Urothelium cell line (cell line): ENCODE measurements at regions not wholly inside any gene's neighbourhood (a gene's known extent, or its start where the extent isn't known, plus 50 kb on each side); places are given as distances from the start of the nearest gene placed in this dataset.

Experiments
- DNase-seq: peaks from one replicate; pipeline ENCODE4 v3.0.0; 2011; ENCODE audit warnings: low spot score, mixed read lengths
- FAIRE-seq: peaks from 2 replicates; lab custom pipeline; 2011; peaks lifted over from hg19 to GRCh38; lab: Jason Lieb, UNC

- FAIRE-seq (no peak), DNase-seq (no peak)
These were observed 684.0 kb upstream of the CELF2 start for GRCh38 chr10:10333622-10334021.

- no peak for DNase-seq
- FAIRE-seq, result no peak
These were observed 679.3 kb upstream of the CELF2 start for GRCh38 chr10:10338339-10338738.

DNA sequence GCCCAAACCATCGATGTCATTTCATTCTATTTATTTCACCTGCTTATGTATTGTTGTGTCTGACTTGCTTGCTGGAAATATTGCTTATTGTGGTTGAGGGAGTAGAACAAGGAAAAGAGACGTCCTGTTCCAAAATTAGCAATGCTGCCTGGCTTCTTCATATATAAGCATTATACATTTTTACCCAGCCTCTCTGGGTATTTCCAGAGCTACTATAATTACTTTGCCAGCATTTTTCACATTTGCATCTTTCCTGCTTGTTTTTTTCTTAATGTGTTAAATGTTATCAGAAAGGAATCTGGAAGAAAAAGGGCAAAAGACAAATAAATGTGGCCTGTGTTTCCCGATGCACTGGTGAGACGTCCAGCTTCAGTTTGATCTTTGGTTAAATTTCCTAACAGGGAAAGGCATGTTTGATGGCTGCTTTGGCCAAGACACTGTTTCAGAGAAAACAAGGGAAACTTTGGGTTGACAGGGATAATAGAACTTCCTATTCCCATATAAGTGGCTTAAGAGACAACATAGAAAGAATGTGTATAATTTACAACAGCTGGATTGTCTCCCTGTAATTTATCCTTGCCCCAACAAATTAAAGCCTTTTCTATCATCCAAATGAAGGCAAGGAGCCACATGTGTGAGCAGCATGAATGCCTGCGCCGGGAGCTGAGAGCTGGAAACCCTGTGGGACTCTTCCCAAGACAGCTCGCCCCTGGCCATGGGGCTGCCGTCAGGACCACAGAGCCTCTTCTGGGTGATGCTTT, 671.1 kb upstream of the CELF2 start:
- FAIRE-seq, result no peak
- no peak for DNase-seq

DNA sequence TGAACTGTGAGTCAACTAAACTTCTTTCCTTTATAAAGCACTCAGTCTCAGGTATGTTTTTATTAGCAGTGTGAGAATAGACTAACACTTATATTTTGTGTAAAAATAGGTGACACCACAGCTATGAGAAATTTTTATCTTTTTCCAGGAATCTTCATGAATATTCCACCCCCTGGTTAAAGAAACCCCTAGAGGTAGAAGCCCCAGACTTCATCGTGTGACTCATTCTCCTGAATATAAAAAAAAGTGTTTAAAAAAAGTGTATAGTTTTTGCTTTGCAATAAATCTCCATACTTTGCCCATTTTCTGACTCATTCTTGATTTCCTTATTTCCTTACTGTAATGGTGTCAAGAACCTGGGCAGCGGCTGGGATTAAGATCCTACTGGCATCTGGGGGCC, 667.6 kb upstream of the CELF2 start:
- DNase-seq, result no peak
- no peak for FAIRE-seq

- FAIRE-seq, result no peak
- DNase-seq, result no peak
These were observed 666.2 kb upstream of the CELF2 start for GRCh38 chr10:10351451-10351850.

DNA sequence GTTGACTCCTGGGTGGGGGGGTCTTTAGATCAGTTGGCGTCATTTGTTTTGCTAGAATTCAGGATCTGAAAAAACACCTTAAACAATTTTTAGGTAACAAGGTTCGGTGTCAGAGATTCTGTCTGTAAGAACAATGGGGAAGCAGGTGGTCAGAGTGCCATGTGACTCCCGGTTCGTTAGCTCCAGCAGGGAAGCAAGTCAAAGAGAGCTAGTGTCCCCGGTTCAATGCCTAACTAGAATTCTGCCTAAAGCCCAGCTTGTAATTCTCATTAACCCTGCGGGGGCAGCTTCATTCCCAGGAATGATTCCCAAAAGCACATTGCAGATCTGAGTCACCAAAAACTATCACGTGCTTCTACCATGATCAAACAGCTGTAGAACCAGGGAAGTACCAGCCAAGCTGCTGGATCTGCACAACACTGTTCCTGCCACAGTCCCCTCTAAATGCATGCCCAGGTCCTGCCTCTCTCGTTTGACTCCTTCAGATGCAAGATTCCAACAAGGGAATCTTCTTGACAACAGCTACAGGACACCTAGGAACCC, 664.3 kb upstream of the CELF2 start:
- FAIRE-seq, result no peak

DNA sequence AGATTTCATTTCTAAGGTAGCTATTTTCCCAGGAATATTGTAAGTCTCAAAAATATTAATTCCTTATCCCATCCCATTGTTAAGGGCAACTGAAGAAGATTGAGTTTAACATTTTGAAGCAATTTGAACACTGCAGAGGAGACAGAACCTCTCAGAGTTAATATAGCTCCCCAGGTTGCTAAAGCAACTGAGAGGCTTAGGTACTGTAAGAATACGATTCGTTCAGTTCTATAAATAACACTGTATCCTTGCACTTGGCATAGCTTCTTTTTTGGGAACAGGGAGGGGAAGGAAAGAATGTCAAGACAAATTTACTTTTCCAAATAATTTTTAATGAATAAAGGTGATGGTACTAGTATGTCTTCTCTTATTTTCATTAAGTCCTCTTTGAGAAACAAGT, 658.4 kb upstream of the CELF2 start:
- DNase-seq (no peak), FAIRE-seq (no peak)

More for the DNA sequence above, 664.3 kb upstream of the CELF2 start:
- DNase-seq, result no peak

DNA sequence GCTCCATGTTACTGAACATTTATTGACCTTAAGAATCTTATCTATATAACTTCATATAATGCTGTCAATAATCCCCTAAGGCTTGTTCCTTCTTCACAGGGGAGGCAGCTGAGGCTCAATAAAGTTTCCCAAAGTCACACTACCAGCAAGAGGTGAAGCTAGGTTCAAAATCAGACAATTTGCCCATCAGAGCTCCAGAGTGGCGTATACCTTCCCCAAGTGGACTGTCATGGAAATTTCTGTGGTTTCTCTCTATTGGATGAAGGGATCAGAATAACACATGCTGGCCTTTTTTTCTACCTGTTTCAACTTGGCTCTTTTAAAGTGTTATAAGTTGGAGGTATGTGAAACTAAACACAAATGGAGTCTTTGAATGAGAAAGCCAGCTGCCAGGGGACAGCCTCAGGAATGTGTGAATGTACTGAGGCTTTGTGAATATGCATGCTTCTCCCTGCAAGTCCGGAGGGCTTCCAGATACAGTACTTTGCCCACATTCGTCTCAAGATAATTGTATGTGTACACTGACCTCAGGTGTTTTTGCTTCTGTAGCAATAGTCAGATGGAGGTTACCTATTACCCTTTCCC, 656.3 kb upstream of the CELF2 start:
- no peak for FAIRE-seq

DNA sequence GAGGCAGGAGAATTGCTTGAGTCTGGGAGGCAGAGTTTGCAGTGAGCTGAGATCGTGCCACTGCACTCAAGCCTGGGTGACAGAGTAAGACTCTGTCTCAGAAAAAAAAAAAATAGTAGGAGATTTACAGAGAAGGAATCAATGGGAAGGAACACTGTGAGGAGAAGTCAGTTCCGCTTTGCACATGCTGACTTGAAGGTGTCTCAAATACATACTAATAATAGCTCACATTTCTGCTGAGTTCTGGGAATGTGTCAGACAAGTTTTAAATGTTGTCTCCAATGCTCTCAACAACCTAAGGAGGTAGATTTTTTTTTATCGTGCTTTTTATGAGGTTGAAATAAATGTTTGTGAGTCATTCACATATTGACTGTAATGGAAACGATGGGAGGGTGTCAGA, 654.9 kb upstream of the CELF2 start:
- no peak for DNase-seq
- no peak for FAIRE-seq

More for the DNA sequence above, 656.3 kb upstream of the CELF2 start:
- no peak for DNase-seq

DNA sequence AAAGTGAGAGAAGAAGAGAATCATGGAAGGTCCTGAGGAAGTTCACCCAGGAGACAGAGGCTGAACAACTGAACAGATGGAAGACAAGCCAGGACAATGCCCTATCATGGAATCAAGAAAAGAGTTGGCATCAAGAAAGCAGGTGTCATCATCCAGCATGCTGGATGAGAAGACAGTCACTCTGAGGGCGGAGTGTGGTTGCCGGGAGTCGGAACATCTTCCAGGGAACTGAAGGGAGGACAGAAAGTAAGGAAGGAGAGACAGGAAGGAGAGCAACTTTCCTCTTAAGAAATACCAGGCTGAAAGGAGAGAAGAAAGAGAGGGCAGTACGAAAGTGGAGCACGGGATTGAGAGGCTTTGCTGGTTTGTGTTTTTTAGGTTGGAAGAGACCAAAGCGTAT, 654.5 kb upstream of the CELF2 start:
- no peak for DNase-seq
- FAIRE-seq, result no peak

DNA sequence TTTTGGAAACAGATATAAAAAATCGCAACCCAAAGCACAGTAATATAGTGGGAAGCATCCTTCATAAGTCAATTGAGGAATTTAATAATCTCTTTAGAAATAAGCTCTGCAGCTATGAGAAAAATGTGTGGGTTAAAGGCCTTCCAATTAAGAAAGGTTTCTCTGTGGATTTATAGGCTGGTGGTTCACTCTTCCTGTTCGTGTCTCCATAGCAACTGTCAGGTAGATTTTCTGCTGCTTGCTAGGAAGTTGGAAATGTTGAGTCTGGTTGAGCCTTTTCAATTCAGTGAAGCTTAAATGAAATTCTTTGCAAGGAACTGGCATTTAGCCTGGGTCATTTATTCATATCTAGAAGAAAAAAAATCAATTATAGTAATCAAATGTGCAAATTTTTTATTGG, 652.8 kb upstream of the CELF2 start:
- FAIRE-seq, result no peak

GRCh38 chr10:10365676-10366075, 652.0 kb upstream of the CELF2 start:
- DNase-seq (no peak), FAIRE-seq (no peak)

More for the DNA sequence above, 652.8 kb upstream of the CELF2 start:
- no peak for DNase-seq

DNA sequence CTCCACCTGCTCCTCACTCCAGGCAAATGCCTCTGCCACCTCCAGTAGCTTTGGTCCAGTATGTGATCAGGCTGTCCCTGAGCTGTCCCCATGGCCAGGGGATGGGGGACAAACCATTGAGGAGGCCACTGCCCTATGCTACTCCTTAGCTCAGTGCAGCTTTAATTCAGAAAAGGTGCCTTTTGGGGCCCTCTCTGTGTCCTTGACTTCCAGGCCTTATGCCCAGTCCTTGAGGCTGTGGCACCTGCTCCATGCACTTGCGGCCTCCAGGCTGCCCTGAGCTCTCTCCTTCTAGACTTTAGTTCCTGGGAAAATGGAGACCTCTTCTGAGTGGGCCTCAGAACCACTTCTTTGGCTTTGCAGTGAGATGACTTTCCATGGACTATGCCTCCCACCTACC, 650.8 kb upstream of the CELF2 start:
- FAIRE-seq (no peak), DNase-seq (no peak)

DNA sequence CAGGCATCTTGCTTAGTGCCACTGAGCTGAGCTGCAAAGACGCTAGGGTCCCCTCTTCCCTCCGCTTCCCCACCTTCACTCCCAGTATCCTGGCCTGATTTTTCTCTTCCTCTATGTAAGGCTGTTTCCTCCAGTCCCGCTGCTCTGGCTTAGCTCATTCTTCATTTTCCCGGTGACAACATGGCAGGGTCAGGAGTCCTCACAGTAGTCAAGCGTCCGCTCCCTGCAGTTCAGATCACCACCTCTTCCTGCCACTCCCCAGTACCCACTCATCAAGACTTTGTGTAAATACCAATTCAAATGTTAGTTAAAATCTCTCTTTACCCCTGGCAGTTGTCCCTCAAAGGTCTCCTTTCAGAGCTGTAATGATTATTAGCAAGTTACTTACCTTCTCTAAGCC, 650.4 kb upstream of the CELF2 start:
- DNase-seq (no peak), FAIRE-seq (no peak)

GRCh38 chr10:10368951-10369576, 648.6 kb upstream of the CELF2 start:
- DNase-seq (no peak), FAIRE-seq (no peak)

- FAIRE-seq, result no peak
- DNase-seq, result no peak
These were observed 631.8 kb upstream of the CELF2 start for GRCh38 chr10:10385831-10386230.

- FAIRE-seq (no peak), DNase-seq (no peak)
These were observed 628.5 kb upstream of the CELF2 start for GRCh38 chr10:10389182-10389581.

DNA sequence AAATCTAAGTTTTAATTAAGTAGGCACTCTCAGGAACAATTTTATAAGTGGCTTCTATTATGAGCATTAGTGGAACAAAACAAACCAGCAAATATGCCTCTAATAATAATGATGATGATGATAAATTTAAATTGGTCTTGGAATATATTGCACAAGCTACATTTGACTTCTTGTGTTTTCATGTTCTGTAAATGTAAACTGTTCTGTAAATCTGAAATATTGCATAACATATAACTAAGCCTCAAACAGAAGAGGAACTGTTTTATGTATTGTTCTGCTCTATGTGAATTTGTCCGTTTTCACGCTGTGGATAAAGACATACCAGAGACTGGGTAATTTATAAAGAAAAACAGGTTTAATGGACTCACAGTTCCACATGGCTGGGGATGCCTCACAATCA, 625.2 kb upstream of the CELF2 start:
- DNase-seq (no peak), FAIRE-seq (no peak)

DNA sequence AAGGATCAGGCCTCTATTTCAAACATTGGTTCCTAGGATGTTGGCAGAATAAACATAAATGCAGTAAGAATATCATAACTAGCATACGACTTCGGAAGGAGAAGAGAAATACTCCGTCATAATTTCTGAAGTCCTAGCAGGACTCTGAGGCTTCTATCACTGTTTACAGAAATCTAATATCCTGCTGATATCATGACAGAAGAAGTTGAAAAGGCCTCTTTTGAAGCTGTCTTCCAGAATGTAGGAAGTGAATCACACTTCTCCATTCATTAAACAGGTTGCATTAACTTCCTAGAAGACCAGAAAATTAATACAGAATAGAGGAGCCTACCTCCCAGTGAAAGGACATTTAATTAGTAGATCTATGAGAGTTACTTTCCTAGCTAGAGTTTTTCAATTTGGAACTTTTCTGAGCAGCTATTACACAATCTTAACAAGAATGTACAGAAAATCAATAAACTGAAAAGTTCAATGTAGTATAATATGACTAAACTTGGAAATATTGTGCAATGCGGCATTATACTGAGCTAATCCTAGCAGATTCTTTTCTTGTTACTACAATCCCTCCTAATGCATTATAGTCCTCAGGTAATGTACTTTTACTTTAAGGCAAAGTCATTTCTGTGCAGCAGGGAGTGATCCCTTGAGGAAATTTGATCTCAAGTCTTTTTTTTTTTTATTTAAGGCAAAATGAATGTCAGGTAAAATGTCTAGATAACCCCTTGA, 622.6 kb upstream of the CELF2 start:
- FAIRE-seq (no peak), DNase-seq (no peak)

DNA sequence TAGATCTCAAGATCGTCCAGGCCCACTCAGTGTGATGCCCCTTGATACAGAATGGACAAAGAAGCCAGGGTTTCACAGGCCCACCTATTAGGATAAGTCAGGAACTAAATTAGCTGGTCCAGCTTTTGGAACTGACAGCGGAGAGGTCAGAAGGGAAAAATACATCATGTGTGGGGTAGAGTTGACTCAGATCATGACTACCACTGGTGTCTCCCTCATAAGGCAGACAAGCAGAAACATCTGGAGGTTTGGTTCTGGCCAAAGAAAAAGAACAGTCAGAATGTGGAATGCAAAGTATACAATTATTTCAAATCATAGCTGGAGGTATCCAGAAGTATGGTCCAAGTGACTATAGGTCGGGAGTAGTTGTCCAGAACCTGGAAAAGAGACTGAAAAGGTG, 621.1 kb upstream of the CELF2 start:
- no peak for DNase-seq
- no peak for FAIRE-seq

- FAIRE-seq (no peak), DNase-seq (no peak)
These were observed 619.8 kb upstream of the CELF2 start for GRCh38 chr10:10397906-10398305.
